AG04449 (cell line): ENCODE measurements at regions not wholly inside any gene's neighbourhood (a gene's known extent, or its start where the extent isn't known, plus 50 kb on each side); places are given as distances from the start of the nearest gene placed in this dataset.

Experiments
- CTCF ChIA-PET: fragments of 350-600 bp; formaldehyde crosslinking; extraction: SDS; loops from one replicate; lab custom pipeline; 2021; ENCODE audit warnings: antibody characterized with exemption; lab: Yijun Ruan, JAX
- POLR2A ChIA-PET: fragments of 400-600, 350-600 bp; formaldehyde crosslinking; extraction: SDS; loops from one replicate; lab custom pipeline; 2020; ENCODE audit warnings: antibody characterized with exemption, inconsistent platforms; lab: Yijun Ruan, JAX
- DNase-seq: peaks from one replicate; pipeline ENCODE4 v3.0.0-alpha.2; 2010; ENCODE audit warnings: low read depth, low spot score
- H3K4me3 ChIP-seq: 2 replicates; pipeline ENCODE4 v1.5.1; 2011; ENCODE audit warnings: low read depth, mild to moderate bottlenecking, control low read depth, low read length
- CTCF ChIP-seq: IDR thresholded peaks from one replicate; pipeline ENCODE4 v1.5.1; 2011; ENCODE audit warnings: mild to moderate bottlenecking, moderate library complexity, low read length, control low read depth, inconsistent platforms; ENCODE audit not compliant: insufficient read depth; ENCODE audit errors: missing control alignments

GRCh38 chr1:90161625-90162024 is 166.7 kb downstream of the ZNF326 start:
- CTCF ChIA-PET, result no interaction called here
- no peak for TF ChIP-seq CTCF
- POLR2A ChIA-PET, result no interaction called here
- H3K4me3 ChIP-seq, result no peak overlapping the region
- no peak for DNase-seq

- no peak for DNase-seq
- no peak overlapping the region for H3K4me3 ChIP-seq
- POLR2A ChIA-PET, result no interaction called here
- CTCF ChIA-PET, result no interaction called here
- TF ChIP-seq CTCF, result no peak
Measured at GRCh38 chr1:90155721-90156487, 161.0 kb downstream of the ZNF326 start.

GRCh38 chr1:90154711-90155110 is 159.8 kb downstream of the ZNF326 start:
- no peak for DNase-seq
- POLR2A ChIA-PET, result no interaction called here
- CTCF ChIA-PET, result no interaction called here
- no peak for TF ChIP-seq CTCF
- H3K4me3 ChIP-seq, result no peak overlapping the region

GRCh38 chr1:90149101-90149500 is 154.2 kb downstream of the ZNF326 start:
- POLR2A ChIA-PET, result no interaction called here
- TF ChIP-seq CTCF, result no peak
- CTCF ChIA-PET, result no interaction called here
- no peak overlapping the region for H3K4me3 ChIP-seq
- DNase-seq, result no peak

- ChIA-PET POLR2A (no interaction called here), CTCF (no interaction called here)
- no peak for TF ChIP-seq CTCF
Measured at GRCh38 chr1:90147093-90147492, 152.2 kb downstream of the ZNF326 start.

GRCh38 chr1:90144820-90145219 is 149.9 kb downstream of the ZNF326 start:
- ChIA-PET CTCF (no interaction called here), POLR2A (no interaction called here)
- H3K4me3 ChIP-seq, result no peak overlapping the region
- DNase-seq, result no peak
- no peak for TF ChIP-seq CTCF

More at GRCh38 chr1:90147093-90147492, 152.2 kb downstream of the ZNF326 start:
- H3K4me3 ChIP-seq, result no peak overlapping the region
- DNase-seq, result no peak
